Heart left ventricle (tissue), 16 donors: ENCODE measurements at regions not wholly inside any gene's neighbourhood (a gene's known extent, or its start where the extent isn't known, plus 50 kb on each side); places are given as distances from the start of the nearest gene placed in this dataset.
A peak's percentile ranks its signal among the peaks of the same experiment; 100 is the strongest.

Experiments
- ATAC-seq, 4 donors: fragments of 200-7000 bp; cut with Tn5 transposase; one replicate each; pipeline ENCODE4 v1.9.1; 2020 to 2022; ENCODE audit warnings: moderate library complexity in 4 of 4, mild to moderate bottlenecking in 3 of 4, moderate number of reproducible peaks in 1 of 4
- DNase-seq, 5 donors: peaks; one replicate each; pipeline ENCODE4 v3.0.0-alpha.2; 2020
- H3K27ac ChIP-seq, 12 donors: fragments of 200-600 bp; sonication (generic) in 4 of 12; one replicate each; pipeline versions ENCODE4 v1.5.0 to v1.8.0; 2016 to 2022; ENCODE audit warnings: mild to moderate bottlenecking in 2 of 12
- H3K27me3 ChIP-seq, 9 donors: fragments of 200-600 bp; sonication (generic) in 2 of 9; one replicate each; pipeline versions ENCODE4 v1.5.1 to v1.8.0; 2016 to 2022; ENCODE audit warnings: mild to moderate bottlenecking in 3 of 9
- H3K36me3 ChIP-seq, 9 donors: fragments of 200-600 bp; sonication (generic) in 2 of 9; one replicate each; pipeline versions ENCODE4 v1.5.0 to v1.8.0; 2018 to 2022; ENCODE audit warnings: mild to moderate bottlenecking in 2 of 9
- H3K4me1 ChIP-seq, 12 donors: fragments of 200-600 bp; sonication (generic) in 4 of 12; one replicate each; pipeline versions ENCODE4 v1.5.0 to v1.8.0; 2016 to 2022; ENCODE audit warnings: mild to moderate bottlenecking in 3 of 12
- H3K4me3 ChIP-seq, 12 donors: fragments of 200-600 bp; sonication (generic) in 4 of 12; one replicate each; pipeline versions ENCODE4 v1.5.0 to v1.8.0; 2017 to 2022; ENCODE audit warnings: mild to moderate bottlenecking in 9 of 12, moderate library complexity in 4 of 12
- H3K9me3 ChIP-seq, 12 donors: fragments of 200-600 bp; sonication (generic) in 4 of 12; one replicate each; pipeline versions ENCODE4 v1.5.0 to v1.8.0; 2016 to 2022; ENCODE audit warnings: mild to moderate bottlenecking in 1 of 12
- CTCF ChIP-seq, 12 donors: fragments of 200-600 bp; sonication (generic) in 4 of 12; IDR thresholded peaks; one replicate each; pipeline versions ENCODE4 v1.5.0 to v1.8.0; 2018 to 2022; ENCODE audit warnings: antibody characterized with exemption in 12 of 12, mild to moderate bottlenecking in 5 of 12
- POLR2A ChIP-seq, 2 donors: fragments of 450-650 bp; IDR thresholded peaks; one replicate each; pipeline ENCODE4 v1.6.1; 2017; ENCODE audit warnings: antibody characterized with exemption in 2 of 2, mild to moderate bottlenecking in 2 of 2, moderate library complexity in 2 of 2
- WGBS, 4 donors: extraction: QIAGEN DNeasy Blood & Tissue Kit in 2 of 4; methylation state at CpG; one replicate each; pipeline versions ENCODE4 v1.1.5 to v1.1.7; 2013 to 2018; 5-methylcytosine and 5-hydroxymethylcytosine counted together
- intact Hi-C, 10 donors: fragments of 100-400 bp; cut with DNase I; formaldehyde crosslinking; loops; one replicate each; pipeline versions ENCODE4 v1.11.1 to v1.14.2; 2022
- donor health status: ischemic (EF 13 %, LVEDD 7.1; RV severe dilation, severe dysfunction).
- donor health status: healthy with polysubstance abuse.
- donor health status: DM: no; HTN: yes; CAD: no.
- donor health status: DM: no; HTN: no; CAD: no.
- donor health status: ischemic (EF 25% LVEDD 6.9; RV normal size, moderate dysfunction).
- donor health status: ischemic (EF 25% LVEDD 5.7; RV mildly dilated, moderate dysfunction).
- donor health status: healthy.
- donor health status: DM: yes; HTN: yes; CAD: no.
- donor health status: ischemic (EF 35%, LVEDD 5.7; RV mildly dilated, moderate dysfunction).
- donor health status: nonischemic (EF 11% LVEDD 7.7; RV severe dilation, severe dysfunction).
- donor health status: DM: yes; HTN: yes; CAD: no.
- donor health status: PGD.
- donor health status: ischemic (EF 29% LVEDD 5.4; RV normal size, mild dysfunction).
- donor health status: nonischemic (EF 23%, LVEDD 6.1; RV moderate dilation, normal function).

- TF ChIP-seq CTCF (IDR thresholded peaks at IDR 0.05) (no peak), POLR2A (IDR thresholded peaks at IDR 0.05) (no peak)
- Histone ChIP-seq H3K9me3 (peaks cover 0 to 6% (median 0%) of the 10 kb centered on the region in 12 donors), H3K27me3 (no peaks in the 10 kb centered on the region), H3K36me3 (no peaks in the 10 kb centered on the region), H3K27ac (no peak overlapping the region), H3K4me3 (no peak overlapping the region), H3K4me1 (no peaks in the 10 kb centered on the region)
- DNase-seq (no peak), ATAC-seq (peak in 2 of 4 donors; percentile 69 to 83)
- 63 to 80% (median 77%) methylated on average over 4 of the region's 4 CpGs for WGBS, 4 donors
- intact Hi-C loops, result no loop called here
Observed at GRCh38 chr7:17690030-17690429, 250.3 kb downstream of the SNX13 start.

- 55 to 83% (median 63%) methylated on average over 6 of the region's 6 CpGs for WGBS, 4 donors
- DNase-seq, result peak in 4 of 5 donors; percentile 25 to 85 (median 74)
- Histone ChIP-seq H3K4me3 (no peak overlapping the region), H3K9me3 (peaks cover 0 to 31% (median 19%) of the 10 kb centered on the region in 12 donors), H3K27ac (peak overlapping the region in 5 of 12 donors; percentile 7 to 45 (median 14)), H3K36me3 (no peaks in the 10 kb centered on the region), H3K4me1 (peaks cover 0 to 6% (median 0%) of the 10 kb centered on the region in 12 donors), H3K27me3 (no peaks in the 10 kb centered on the region)
- peak in 3 of 4 donors; percentile 77 to 98 (median 95) for ATAC-seq
- no peak for TF ChIP-seq CTCF (IDR thresholded peaks at IDR 0.05)
- no peak for TF ChIP-seq POLR2A (IDR thresholded peaks at IDR 0.05)
- intact Hi-C loops, result no loop called here
Observed at GRCh38 chr7:17696422-17696821, 243.9 kb downstream of the SNX13 start.

- peak overlapping the region in 6 of 12 donors; percentile 7 to 45 (median 12) for H3K27ac ChIP-seq
- 75 to 87% (median 79%) methylated on average over 4 of the region's 4 CpGs for WGBS, 4 donors
Observed at GRCh38 chr7:17697128-17697881, 243.0 kb downstream of the SNX13 start.

More at GRCh38 chr7:17697128-17697881, 243.0 kb downstream of the SNX13 start:
- no peak for TF ChIP-seq POLR2A (IDR thresholded peaks at IDR 0.05)
- TF ChIP-seq CTCF (IDR thresholded peaks at IDR 0.05), result no peak
- Histone ChIP-seq H3K36me3 (no peaks in the 10 kb centered on the region), H3K27me3 (no peaks in the 10 kb centered on the region), H3K9me3 (peaks cover 0 to 31% (median 19%) of the 10 kb centered on the region in 12 donors), H3K4me3 (no peak overlapping the region), H3K4me1 (peaks cover 0 to 6% (median 0%) of the 10 kb centered on the region in 12 donors)
- intact Hi-C loops, result no loop called here
- DNase-seq, result peak in 1 of 5 donors; percentile 49
- peak in 3 of 4 donors; percentile 36 to 66 (median 62) for ATAC-seq
